WTC11 (cell line): ENCODE measurements at regions not wholly inside any gene's neighbourhood (a gene's known extent, or its start where the extent isn't known, plus 50 kb on each side); places are given as distances from the start of the nearest gene placed in this dataset.

ENCODE experiments used
- ATAC-seq: fragments of 200-7000 bp; cut with Tn5 transposase; 2 replicates; pipeline ENCODE4 v1.10.0; 2021; ENCODE audit warnings: mild to moderate bottlenecking, moderate library complexity
- CTCF ChIA-PET: fragments of 300-600 bp; sonication (Branson Sonifier 250); formaldehyde crosslinking; loops from one replicate; lab custom pipeline; 2021; ENCODE audit warnings: antibody characterized with exemption; lab: Charles Lee
- POLR2A ChIA-PET: fragments of 350-600 bp; sonication (Branson Sonifier 250); formaldehyde crosslinking; loops from one replicate; lab custom pipeline; 2021; ENCODE audit warnings: antibody characterized with exemption; lab: Charles Lee
- DNase-seq: peaks from one replicate; pipeline ENCODE4 v3.0.0; 2021; ENCODE audit warnings: low spot score
- H3K27ac Mint-ChIP-seq: 2 replicates; pipeline ENCODE4 v1.8.0; 2021; ENCODE audit warnings: mixed read lengths
- H3K27me3 Mint-ChIP-seq: 2 replicates; pipeline ENCODE4 v1.8.0; 2021; ENCODE audit warnings: low read depth, mild to moderate bottlenecking, moderate library complexity, mixed read lengths
- H3K36me3 Mint-ChIP-seq: 2 replicates; pipeline ENCODE4 v1.8.0; 2021; ENCODE audit warnings: mixed read lengths
- H3K4me1 Mint-ChIP-seq: 2 replicates; pipeline ENCODE4 v1.8.0; 2022; ENCODE audit warnings: mixed read lengths
- H3K4me3 Mint-ChIP-seq: 2 replicates; pipeline ENCODE4 v1.8.0; 2021; ENCODE audit warnings: mild to moderate bottlenecking, moderate library complexity, mixed read lengths
- H3K9me3 Mint-ChIP-seq: 2 replicates; pipeline ENCODE4 v1.8.0; 2021; ENCODE audit warnings: mixed read lengths
- AFF4 ChIP-seq: sonication (generic); formaldehyde crosslinking; IDR thresholded peaks from 2 replicates; pipeline ENCODE4 v1.8.1; 2023; ENCODE audit warnings: mild to moderate bottlenecking, missing genetic modification reagents, borderline replicate concordance
- ATF3 ChIP-seq: sonication (generic); formaldehyde crosslinking; conservative IDR thresholded peaks from 2 replicates; pipeline ENCODE4 v1.8.1; 2022; ENCODE audit warnings: mild to moderate bottlenecking, missing genetic modification reagents
- CDX4 ChIP-seq: fragments of 250-450 bp; sonication (Bioruptor Pico); IDR thresholded peaks from 2 replicates; pipeline ENCODE4 v1.9.0; 2021; ENCODE audit warnings: moderate library complexity, mild to moderate bottlenecking, inconsistent platforms, borderline replicate concordance
- CTCF ChIP-seq: fragments of 200-600 bp; IDR thresholded peaks from 2 replicates; pipeline ENCODE4 v1.8.0; 2022; ENCODE audit warnings: antibody characterized with exemption
- E2F4 ChIP-seq: sonication (generic); formaldehyde crosslinking; IDR thresholded peaks from 2 replicates; pipeline ENCODE4 v1.8.1; 2022; ENCODE audit warnings: low read depth, mild to moderate bottlenecking, moderate library complexity, missing genetic modification reagents, borderline replicate concordance
- ELF4 ChIP-seq: sonication (generic); formaldehyde crosslinking; IDR thresholded peaks from 2 replicates; pipeline ENCODE4 v1.8.1; 2022; ENCODE audit warnings: low read depth, mild to moderate bottlenecking, moderate library complexity, missing genetic modification reagents
- ESRRA ChIP-seq: sonication (generic); formaldehyde crosslinking; IDR thresholded peaks from 2 replicates; pipeline ENCODE4 v1.8.1; 2022; ENCODE audit warnings: mild to moderate bottlenecking, missing genetic modification reagents, borderline replicate concordance
- FOXK1 ChIP-seq: sonication (generic); formaldehyde crosslinking; IDR thresholded peaks from 2 replicates; pipeline ENCODE4 v1.8.0; 2022; ENCODE audit warnings: mild to moderate bottlenecking, moderate library complexity, missing genetic modification reagents
- PREB ChIP-seq: sonication (generic); formaldehyde crosslinking; IDR thresholded peaks from 2 replicates; pipeline ENCODE4 v1.8.1; 2022; ENCODE audit warnings: mild to moderate bottlenecking, missing genetic modification reagents, moderate library complexity, borderline replicate concordance
- PRRX2 ChIP-seq: fragments of 250-450 bp; sonication (Bioruptor Pico); IDR thresholded peaks from 2 replicates; pipeline ENCODE4 v1.8.0; 2021; ENCODE audit warnings: mild to moderate bottlenecking
- RORB ChIP-seq: fragments of 250-450 bp; sonication (Bioruptor Pico); IDR thresholded peaks from 2 replicates; pipeline ENCODE4 v1.9.0; 2021; ENCODE audit warnings: mild to moderate bottlenecking
- ZNF138 ChIP-seq: sonication (generic); formaldehyde crosslinking; conservative IDR thresholded peaks from 2 replicates; pipeline ENCODE4 v1.8.1; 2022; ENCODE audit warnings: mild to moderate bottlenecking, moderate library complexity, missing genetic modification reagents
- ZNF671 ChIP-seq: fragments of 250-450 bp; sonication (Bioruptor Pico); IDR thresholded peaks from 2 replicates; pipeline ENCODE4 v1.8.0; 2021; ENCODE audit warnings: mild to moderate bottlenecking

GRCh38 chr4:110395421-110395820 is 80.5 kb upstream of the ENPEP start (continued):
- no peak for TF ChIP-seq AFF4
- no peak for TF ChIP-seq PRRX2 (CRISPR knock-in tag)
- no peak for TF ChIP-seq PREB (CRISPR knock-in tag)
- TF ChIP-seq ATF3 (CRISPR knock-in tag) = no peak
- no peak for TF ChIP-seq ZNF671 (CRISPR knock-in tag)

GRCh38 chr4:110394871-110395270 is 81.1 kb upstream of the ENPEP start:
- H3K4me3 Mint-ChIP-seq = no peak overlapping the region
- H3K36me3 Mint-ChIP-seq = no peaks in the 10 kb centered on the region
- POLR2A ChIA-PET = no interaction called here
- no peaks in the 10 kb centered on the region for H3K9me3 Mint-ChIP-seq
- H3K27me3 Mint-ChIP-seq = peaks cover 86% of the 10 kb centered on the region
- H3K27ac Mint-ChIP-seq = no peak overlapping the region
- DNase-seq = no peak
- ATAC-seq = no peak
- H3K4me1 Mint-ChIP-seq = peaks cover 8% of the 10 kb centered on the region; the same call in 1 of the 2 replicates
- CTCF ChIA-PET = no interaction called here
- TF ChIP-seq E2F4 = no peak
- TF ChIP-seq ZNF138 (CRISPR knock-in tag) = no peak

GRCh38 chr4:110381784-110382183 is 94.2 kb upstream of the ENPEP start:
- H3K27ac Mint-ChIP-seq = no peak overlapping the region
- ChIA-PET POLR2A (no interaction called here), CTCF (no interaction called here)
- peaks cover 13% of the 10 kb centered on the region for H3K36me3 Mint-ChIP-seq
- H3K4me3 Mint-ChIP-seq = no peak overlapping the region
- peaks cover 40% of the 10 kb centered on the region for H3K27me3 Mint-ChIP-seq
- no peak for TF ChIP-seq PREB (CRISPR knock-in tag)
- H3K4me1 Mint-ChIP-seq = no peaks in the 10 kb centered on the region
- no peak for DNase-seq
- H3K9me3 Mint-ChIP-seq = peaks cover 37% of the 10 kb centered on the region
- no peak for ATAC-seq

- no peaks in the 10 kb centered on the region for H3K4me1 Mint-ChIP-seq
- ChIA-PET CTCF (no interaction called here), POLR2A (no interaction called here)
- ATAC-seq (no peak), DNase-seq (no peak)
- peaks cover 5% of the 10 kb centered on the region for H3K27me3 Mint-ChIP-seq
- no peak overlapping the region for H3K4me3 Mint-ChIP-seq
- H3K9me3 Mint-ChIP-seq = 0 out of 2 replicates have a peak, but pooled peaks cover 3% of the 10 kb centered on the region
- no peak overlapping the region for H3K27ac Mint-ChIP-seq
- no peaks in the 10 kb centered on the region for H3K36me3 Mint-ChIP-seq
- TF ChIP-seq FOXK1 = no peak
- TF ChIP-seq ESRRA = no peak
- no peak for TF ChIP-seq RORB (CRISPR knock-in tag)
- no peak for TF ChIP-seq AFF4
- TF ChIP-seq ELF4 = no peak
- no peak for TF ChIP-seq CTCF
- TF ChIP-seq CDX4 (CRISPR knock-in tag) = no peak
These were observed 103.5 kb upstream of the ENPEP start for GRCh38 chr4:110372485-110372884.
